GM21423 (cell line): ENCODE measurements at regions not wholly inside any gene's neighbourhood (a gene's known extent, or its start where the extent isn't known, plus 50 kb on each side); places are given as distances from the start of the nearest gene placed in this dataset.
"Not testable (repeated sequence)": the region's sequence is repeated elsewhere in the genome, so short reads cannot be mapped to it uniquely, and the experiment has no call there.

ENCODE experiments used
- ATAC-seq: cut with Tn5 transposase; IDR thresholded peaks from one replicate; pipeline ENCODE4 v1.9.1; 2021; ENCODE audit warnings: mild to moderate bottlenecking, moderate library complexity; ENCODE audit not compliant: unreplicated experiment

- ATAC-seq: not testable (repeated sequence)
Measured at GRCh38 chr6:86478316-86478715, 459.0 kb upstream of the HTR1E start.

- ATAC-seq: no peak
Measured at GRCh38 chr6:86477500-86478148, 459.7 kb upstream of the HTR1E start.

- ATAC-seq: no peak
Measured at GRCh38 chr6:86476311-86476710, 461.0 kb upstream of the HTR1E start.

GRCh38 chr6:86474081-86474480 lies 463.2 kb upstream of the HTR1E start:
- no peak for ATAC-seq

- no peak for ATAC-seq
Measured at GRCh38 chr6:86471791-86472190, 465.5 kb upstream of the HTR1E start.

- no peak for ATAC-seq
Measured at GRCh38 chr6:86459978-86460377, 477.4 kb upstream of the HTR1E start.

GRCh38 chr6:86456821-86457220 lies 480.5 kb upstream of the HTR1E start:
- ATAC-seq: no peak

- ATAC-seq: no peak
Measured at GRCh38 chr6:86453232-86453631, 484.1 kb upstream of the HTR1E start.

- ATAC-seq: no peak
Measured at GRCh38 chr6:86448398-86448797, 488.9 kb upstream of the HTR1E start.

- ATAC-seq: no peak
Measured at GRCh38 chr6:86440608-86441007, 496.7 kb upstream of the HTR1E start.

GRCh38 chr6:86423571-86423970 lies 513.8 kb upstream of the HTR1E start:
- ATAC-seq: no peak

GRCh38 chr6:86412057-86412456 lies 525.3 kb upstream of the HTR1E start:
- no peak for ATAC-seq

GRCh38 chr6:86407128-86407527 lies 530.2 kb upstream of the HTR1E start:
- no peak for ATAC-seq

- not testable (repeated sequence) for ATAC-seq
Measured at GRCh38 chr6:86392850-86393249, 544.5 kb upstream of the HTR1E start.

- ATAC-seq: no peak
Measured at GRCh38 chr6:86380571-86381125, 556.7 kb upstream of the HTR1E start.

- ATAC-seq: no peak
Measured at GRCh38 chr6:86357877-86358276, 579.5 kb upstream of the HTR1E start.

- no peak for ATAC-seq
Measured at GRCh38 chr6:86355271-86355670, 582.1 kb upstream of the HTR1E start.

- no peak for ATAC-seq
Measured at GRCh38 chr6:86331919-86332318, 605.4 kb upstream of the HTR1E start.

GRCh38 chr6:86331265-86331840 lies 606.0 kb upstream of the HTR1E start:
- no peak for ATAC-seq

- ATAC-seq: no peak
Measured at GRCh38 chr6:86306210-86306609, 631.1 kb upstream of the HTR1E start.

- no peak for ATAC-seq
Measured at GRCh38 chr6:86285876-86286275, 643.2 kb upstream of the SYNCRIP start.

GRCh38 chr6:86284809-86285480 lies 642.3 kb upstream of the SYNCRIP start:
- ATAC-seq: not testable (repeated sequence)
